K562 (cell line): ENCODE measurements at regions not wholly inside any gene's neighbourhood (a gene's known extent, or its start where the extent isn't known, plus 50 kb on each side); places are given as distances from the start of the nearest gene placed in this dataset.
A peak's percentile ranks its signal among the peaks of the same experiment; 100 is the strongest.

Experiments used
- ATF1 ChIP-seq, 2 experiments: fragments of 450-650 bp in 1 of 2; IDR thresholded peaks; 2 replicates each; pipeline ENCODE4 v1.6.1; 2016; ENCODE audit warnings: missing compliant biosample characterization in 1 of 2, missing genetic modification characterization in 1 of 2
- BRCA1 ChIP-seq, 2 experiments: fragments of 450-650 bp in 1 of 2; sonication (generic) in 1 of 2; formaldehyde crosslinking in 1 of 2; IDR thresholded peaks; 2 replicates each; pipeline versions ENCODE4 v1.5.0 to v1.6.1; 2017 to 2020; ENCODE audit warnings: mild to moderate bottlenecking in 1 of 2, missing genetic modification reagents in 1 of 2
- BRD9 ChIP-seq: fragments of 450-650 bp; IDR thresholded peaks from 2 replicates; pipeline ENCODE4 v1.6.1; 2018; ENCODE audit warnings: low read depth; ENCODE audit not compliant: partially characterized antibody
- E2F8 ChIP-seq: fragments of 450-650 bp; IDR thresholded peaks from 2 replicates; pipeline ENCODE4 v1.7.1; 2018; ENCODE audit warnings: mild to moderate bottlenecking, low read depth; ENCODE audit not compliant: partially characterized antibody
- ERF ChIP-seq: fragments of 450-650 bp; formaldehyde crosslinking; IDR thresholded peaks from 2 replicates; pipeline ENCODE4 v1.4.0; 2020; ENCODE audit warnings: mild to moderate bottlenecking, mixed read lengths
- HNRNPK ChIP-seq: fragments of 200-400 bp; formaldehyde crosslinking; IDR thresholded peaks from one replicate; pipeline ENCODE4 v1.6.1; 2018; ENCODE audit warnings: mild to moderate bottlenecking, low read depth, low read length; ENCODE audit not compliant: poor library complexity, severe bottlenecking
- KLF6 ChIP-seq: fragments of 250-450 bp; sonication (Bioruptor Pico); IDR thresholded peaks from 2 replicates; pipeline ENCODE4 v1.4.0; 2020; ENCODE audit warnings: mild to moderate bottlenecking, moderate library complexity, borderline replicate concordance
- NBN ChIP-seq: fragments of 450-650 bp; IDR thresholded peaks from 2 replicates; pipeline ENCODE4 v1.6.1; 2016; ENCODE audit warnings: low read depth, mild to moderate bottlenecking
- NFE2 ChIP-seq: IDR thresholded peaks from 2 replicates; pipeline ENCODE4 v1.6.1; 2014; ENCODE audit warnings: antibody characterized with exemption, low read depth
- NRF1 ChIP-seq, 2 experiments: fragments of 450-650 bp; IDR thresholded peaks in 1 of 2; conservative IDR thresholded peaks in 1 of 2; 2 replicates each; pipeline ENCODE4 v1.6.1; 2014; ENCODE audit warnings: mild to moderate bottlenecking in 2 of 2
- PATZ1 ChIP-seq: fragments of 250-450 bp; sonication (Bioruptor Pico); IDR thresholded peaks from 2 replicates; pipeline ENCODE4 v1.5.0; 2020; ENCODE audit warnings: mild to moderate bottlenecking, borderline replicate concordance
- RUNX1 ChIP-seq: sonication (generic); IDR thresholded peaks from 2 replicates; pipeline ENCODE4 v1.6.1; 2016; ENCODE audit warnings: antibody characterized with exemption, low read depth
- SMAD1 ChIP-seq: fragments of 150-350 bp; IDR thresholded peaks from 2 replicates; pipeline ENCODE4 v1.6.1; 2014; ENCODE audit warnings: low read length, low read depth; ENCODE audit not compliant: partially characterized antibody
- SMC3 ChIP-seq: conservative IDR thresholded peaks from 2 replicates; pipeline ENCODE4 v1.6.1; 2011; ENCODE audit warnings: low read depth, low read length, improper control_type of control experiment; ENCODE audit not compliant: insufficient read depth
- SOX6 ChIP-seq: fragments of 450-650 bp; IDR thresholded peaks from 2 replicates; pipeline ENCODE4 v1.6.1; 2014; ENCODE audit warnings: mild to moderate bottlenecking
- TARDBP ChIP-seq: fragments of 450-650 bp; IDR thresholded peaks from 2 replicates; pipeline ENCODE4 v1.6.1; 2016
- TBL1XR1 ChIP-seq, 2 experiments: IDR thresholded peaks; 2 replicates each; pipeline ENCODE4 v1.6.1; 2012; ENCODE audit warnings: improper control_type of control experiment in 2 of 2, low read length in 2 of 2, mild to moderate bottlenecking in 1 of 2
- YBX1 ChIP-seq: fragments of 450-650 bp; IDR thresholded peaks from 2 replicates; pipeline ENCODE4 v1.7.1; 2016; ENCODE audit warnings: mild to moderate bottlenecking
- ZEB2 ChIP-seq: fragments of 450-650 bp; IDR thresholded peaks from 2 replicates; pipeline ENCODE4 v1.6.1; 2016
- ZKSCAN1 ChIP-seq: fragments of 150-350 bp; IDR thresholded peaks from 2 replicates; pipeline ENCODE4 v1.6.1; 2016; ENCODE audit warnings: low read depth, low read length
- ZNF239 ChIP-seq: fragments of 250-450 bp; sonication (Bioruptor Pico); IDR thresholded peaks from 2 replicates; pipeline ENCODE4 v1.4.0; 2020; ENCODE audit warnings: mild to moderate bottlenecking
- ZNF398 ChIP-seq: fragments of 250-450 bp; sonication (Bioruptor Pico); IDR thresholded peaks from 2 replicates; pipeline ENCODE4 v1.8.0; 2021; ENCODE audit warnings: moderate library complexity, mild to moderate bottlenecking, inconsistent platforms
- ZNF431 ChIP-seq: sonication (generic); formaldehyde crosslinking; IDR thresholded peaks from 2 replicates; pipeline ENCODE4 v1.8.0; 2022; ENCODE audit warnings: mild to moderate bottlenecking, missing genetic modification reagents
- ZNF57 ChIP-seq: fragments of 450-650 bp; formaldehyde crosslinking; IDR thresholded peaks from 2 replicates; pipeline ENCODE4 v1.4.0; 2020; ENCODE audit warnings: mild to moderate bottlenecking, moderate library complexity
- ZNF695 ChIP-seq: fragments of 450-650 bp; formaldehyde crosslinking; IDR thresholded peaks from 2 replicates; pipeline ENCODE4 v1.4.0; 2020; ENCODE audit warnings: mild to moderate bottlenecking, moderate library complexity
- ZNF696 ChIP-seq: fragments of 250-450 bp; sonication (Bioruptor Pico); conservative IDR thresholded peaks from 2 replicates; pipeline ENCODE4 v1.4.0; 2020; ENCODE audit warnings: mild to moderate bottlenecking, moderate library complexity

GRCh38 chr4:116342143-116342542 is 743.2 kb downstream of the TRAM1L1 start (continued):
- TF ChIP-seq SMAD1 (no peak), RUNX1 (no peak), E2F8 (no peak), ERF (no peak), ZNF431 (CRISPR knock-in tag) (no peak), ZNF695 (CRISPR knock-in tag) (no peak), TBL1XR1 (IDR thresholded peaks at IDR 0.05; ENCODE audit: low read length in 2 of 2) (no peak), NRF1 (conservative IDR thresholded peaks at IDR 0.05 in 1 of 2, IDR thresholded peaks at IDR 0.05 in 1 of 2) (no peak), YBX1 (no peak), SMC3 (no peak), ATF1 (CRISPR knock-in tag; IDR thresholded peaks at IDR 0.05) (no peak), ATF1 (tag; IDR thresholded peaks at IDR 0.05) (no peak), ZNF398 (CRISPR knock-in tag) (peak; percentile 55; the same call in 1 of the 2 replicates), NBN (no peak), BRD9 (no peak), NFE2 (no peak), SOX6 (no peak), ZEB2 (no peak), ZNF239 (CRISPR knock-in tag) (no peak; the same call in 1 of the 2 replicates), ZNF696 (no peak), ZKSCAN1 (no peak), BRCA1 (IDR thresholded peaks at IDR 0.05) (no peak), BRCA1 (CRISPR knock-in tag; IDR thresholded peaks at IDR 0.05) (no peak), ZNF57 (CRISPR knock-in tag) (no peak), KLF6 (CRISPR knock-in tag) (peak; percentile 80; the same call in 1 of the 2 replicates), PATZ1 (CRISPR knock-in tag) (no peak), HNRNPK (no peak), TARDBP (no peak)
